ENCODE measurements at regions not wholly inside any gene's neighbourhood (a gene's known extent, or its start where the extent isn't known, plus 50 kb on each side); places are given as distances from the start of the nearest gene placed in this dataset.

- no peak overlapping the region for H2AFZ ChIP-seq (ENCODE audit: low read depth, low read length)
- ChIA-PET CTCF (ENCODE audit: low intra/inter-chr PET ratio) (no interaction called here), POLR2A (no interaction called here)
- no peak overlapping the region for H3K4me3 ChIP-seq
- no peak for TF ChIP-seq CSDE1 (IDR thresholded peaks at IDR 0.05)
- TF ChIP-seq CREBBP (IDR thresholded peaks at IDR 0.05; ENCODE audit: low read depth, low read length), result no peak
- TF ChIP-seq PTBP1 (IDR thresholded peaks at IDR 0.05; ENCODE audit: low read depth, low read length), result no peak
- no peak for TF ChIP-seq CCAR2 (IDR thresholded peaks at IDR 0.05; ENCODE audit: low read depth, low read length)
- no peak for TF ChIP-seq MYNN (IDR thresholded peaks at IDR 0.05)
- no peak for TF ChIP-seq MYNN (CRISPR knock-in tag; IDR thresholded peaks at IDR 0.05)
- no peak for TF ChIP-seq HOXB6 (CRISPR knock-in tag; IDR thresholded peaks at IDR 0.05; ENCODE audit: borderline replicate concordance)
- TF ChIP-seq NR3C1 (CRISPR knock-in tag; IDR thresholded peaks at IDR 0.05), result no peak
- no peak for TF ChIP-seq KLF10 (CRISPR knock-in tag; IDR thresholded peaks at IDR 0.05)
- TF ChIP-seq KAT7 (CRISPR knock-in tag; IDR thresholded peaks at IDR 0.05; ENCODE audit: borderline replicate concordance), result no peak
- TF ChIP-seq POLR2A (conservative IDR thresholded peaks at IDR 0.05), result no peak
- TF ChIP-seq GTF2B (IDR thresholded peaks at IDR 0.05; ENCODE audit: extremely low read depth, insufficient read length), result no peak
- no peak for TF ChIP-seq GTF2F1 (IDR thresholded peaks at IDR 0.05; ENCODE audit: low read depth, low read length)
- TF ChIP-seq BRD4 (IDR thresholded peaks at IDR 0.05), result no peak
- TF ChIP-seq CTCFL (IDR thresholded peaks at IDR 0.05; ENCODE audit: borderline replicate concordance, insufficient read depth, low read depth, low read length, poor library complexity, severe bottlenecking), result no peak
- no peak overlapping the region for H3K9ac ChIP-seq (ENCODE audit: insufficient read depth in 1 of 2, low read depth in 2 of 2, low read length in 2 of 2)
- BruUV-seq (replicated peaks), result no TSS peak
- no peaks in the 10 kb centered on the region for H3K9me1 ChIP-seq (ENCODE audit: control insufficient read depth, insufficient read depth, low read length)
- peaks cover 0 to 7% of the 10 kb centered on the region in 2 experiments; a peak in 1 of 5 replicates for H3K4me1 ChIP-seq (replicated peaks in 1 of 2; ENCODE audit: control insufficient read depth in 2 of 2, insufficient read depth in 2 of 2, low read length in 2 of 2)
- ATAC-seq, result no peak
- FAIRE-seq, result no peak
- H3K27me3 ChIP-seq (ENCODE audit: control insufficient read depth in 2 of 2, insufficient read depth in 2 of 2, low read length in 2 of 2), result peaks cover 5 to 24% of the 10 kb centered on the region in 2 experiments
- DNase-seq (ENCODE audit: extremely low read depth in 1 of 4, low spot score in 3 of 4), result no peak
- H4K20me1 ChIP-seq (replicated peaks; ENCODE audit: control insufficient read depth, insufficient read depth, low read length), result no peaks in the 10 kb centered on the region
- intact Hi-C loops (cut with micrococcal nuclease), result no loop called here
- no peaks in the 10 kb centered on the region for H3K79me2 ChIP-seq (ENCODE audit: control insufficient read depth, insufficient read depth, low read length)
- 0% methylated on average over 6 of the region's 6 CpGs for WGBS (ENCODE audit: insufficient coverage, low coverage, missing lambda C conversion rate)
- in situ Hi-C loops (cut with MboI), result no loop called here
- H3K9me3 ChIP-seq (replicated peaks; ENCODE audit: control insufficient read depth, insufficient read depth, low read depth, low read length), result no peaks in the 10 kb centered on the region
- no peaks in the 10 kb centered on the region for H3K36me3 ChIP-seq (ENCODE audit: control insufficient read depth, insufficient read depth, low read length)
- H3K27ac ChIP-seq (ENCODE audit: extremely low read depth, low read depth, low read length), result no peak overlapping the region
- no peak overlapping the region for H3K4me2 ChIP-seq (ENCODE audit: insufficient read depth, low read length)
These were observed 201.3 kb upstream of the FOXN3 start for GRCh38 chr14:89618330-89618708.
